A549 (cell line): ENCODE measurements at regions not wholly inside any gene's neighbourhood (a gene's known extent, or its start where the extent isn't known, plus 50 kb on each side); places are given as distances from the start of the nearest gene placed in this dataset.

ENCODE experiments used
- ATAC-seq, 2 experiments: fragments of 200-7000 bp in 1 of 2; fragments of >200 bp in 1 of 2; cut with Nextera tagmentation in 1 of 2; cut with Tn5 transposase in 1 of 2; 3 replicates each; pipeline versions ENCODE4 v1.8.0 to v1.9.1; 2018 to 2020; ENCODE audit warnings: mild to moderate bottlenecking in 1 of 2, moderate library complexity in 1 of 2
- CTCF ChIA-PET: fragments of 300-600 bp; sonication (Branson Sonifier 250); formaldehyde crosslinking; extraction: SDS; loops from one replicate; lab custom pipeline; 2021; ENCODE audit warnings: antibody characterized with exemption, inconsistent platforms; lab: Yijun Ruan, JAX
- POLR2A ChIA-PET: fragments of 350-600 bp; formaldehyde crosslinking; extraction: SDS; loops from one replicate; lab custom pipeline; 2021; ENCODE audit warnings: antibody characterized with exemption, inconsistent platforms; lab: Yijun Ruan, JAX
- DNase-seq, 2 experiments: peaks; one replicate each; pipeline versions ENCODE4 v3.0.0 to v3.0.0-alpha.2; 2011 to 2016; ENCODE audit warnings: low read depth in 1 of 2, low spot score in 1 of 2
- FAIRE-seq: peaks from 2 replicates; lab custom pipeline; 2011; peaks lifted over from hg19 to GRCh38; lab: Jason Lieb, UNC
- H3K27ac ChIP-seq, 2 experiments: fragments of >200 bp; sonication (Bioruptor Twin); formaldehyde crosslinking; 3 replicates each; pipeline ENCODE4 v1.5.1; 2016 to 2017
- H3K4me1 ChIP-seq: fragments of >200 bp; sonication (Bioruptor Twin); formaldehyde crosslinking; 3 replicates; pipeline ENCODE4 v1.6.1; 2016
- H3K4me2 ChIP-seq: fragments of >200 bp; sonication (Bioruptor Twin); formaldehyde crosslinking; 3 replicates; pipeline ENCODE4 v1.6.1; 2016
- H3K4me3 ChIP-seq: fragments of >200 bp; sonication (Bioruptor Twin); formaldehyde crosslinking; 3 replicates; pipeline ENCODE4 v1.5.1; 2016
- H3K9me3 ChIP-seq: fragments of >200 bp; sonication (Bioruptor Twin); formaldehyde crosslinking; 3 replicates; pipeline ENCODE4 v1.6.1; 2016
- BCL3 ChIP-seq: fragments of >200 bp; sonication (Bioruptor Twin); formaldehyde crosslinking; IDR thresholded peaks from 3 replicates; pipeline ENCODE4 v1.6.1; 2016
- EHF ChIP-seq: fragments of 250-450 bp; sonication (Bioruptor Pico); IDR thresholded peaks from 2 replicates; pipeline ENCODE4 v1.5.0; 2020; ENCODE audit warnings: mild to moderate bottlenecking
- ELK1 ChIP-seq: fragments of 150-350 bp; IDR thresholded peaks from 2 replicates; pipeline ENCODE4 v1.6.1; 2014; ENCODE audit warnings: low read depth, mild to moderate bottlenecking, low read length
- FOSB ChIP-seq: fragments of 250-450 bp; sonication (Bioruptor Pico); IDR thresholded peaks from 2 replicates; pipeline ENCODE4 v1.5.0; 2020; ENCODE audit warnings: mild to moderate bottlenecking, moderate library complexity
- GATA3 ChIP-seq: IDR thresholded peaks from 2 replicates; pipeline ENCODE4 v1.6.1; 2012; ENCODE audit warnings: borderline replicate concordance
- HOXA7 ChIP-seq: fragments of 250-450 bp; sonication (Bioruptor Pico); IDR thresholded peaks from 2 replicates; pipeline ENCODE4 v1.5.0; 2020; ENCODE audit warnings: mild to moderate bottlenecking, moderate library complexity
- HOXB5 ChIP-seq: fragments of 250-450 bp; sonication (Bioruptor Pico); IDR thresholded peaks from 2 replicates; pipeline ENCODE4 v1.5.0; 2020; ENCODE audit warnings: mild to moderate bottlenecking, moderate library complexity
- JUNB ChIP-seq: fragments of >200 bp; sonication (Bioruptor Twin); formaldehyde crosslinking; IDR thresholded peaks from 2 replicates; pipeline ENCODE4 v1.6.1; 2016
- MAFK ChIP-seq: fragments of 450-650 bp; IDR thresholded peaks from 2 replicates; pipeline ENCODE4 v1.6.1; 2014; ENCODE audit not compliant: partially characterized antibody
- MAX ChIP-seq: IDR thresholded peaks from 2 replicates; pipeline ENCODE4 v1.6.1; 2012
- MAZ ChIP-seq: fragments of 150-350 bp; IDR thresholded peaks from 2 replicates; pipeline ENCODE4 v1.6.1; 2014; ENCODE audit warnings: antibody characterized with exemption, low read depth, low read length, borderline replicate concordance
- ZFP36 ChIP-seq: fragments of 450-650 bp; IDR thresholded peaks from 2 replicates; pipeline ENCODE4 v1.6.1; 2014; ENCODE audit warnings: borderline replicate concordance; ENCODE audit not compliant: partially characterized antibody
- WGBS: methylation state at CpG from one replicate; pipeline ENCODE4 v1.1.6; 2017; ENCODE audit errors: missing lambda C conversion rate; 5-methylcytosine and 5-hydroxymethylcytosine counted together
- TF ChIP-seq, protein P1 (sequence below): IDR thresholded peaks from 2 replicates; pipeline ENCODE4 v1.6.1; 2012
- TF ChIP-seq, protein P2 (sequence below): fragments of >200 bp; sonication (Bioruptor Twin); formaldehyde crosslinking; IDR thresholded peaks from 2 replicates; pipeline ENCODE4 v1.6.1; 2016
- TF ChIP-seq, protein P3 (sequence below): fragments of 250-450 bp; sonication (Bioruptor Pico); IDR thresholded peaks from 2 replicates; pipeline ENCODE4 v1.5.0; 2021; ENCODE audit warnings: mild to moderate bottlenecking, moderate library complexity, borderline replicate concordance

DNA sequence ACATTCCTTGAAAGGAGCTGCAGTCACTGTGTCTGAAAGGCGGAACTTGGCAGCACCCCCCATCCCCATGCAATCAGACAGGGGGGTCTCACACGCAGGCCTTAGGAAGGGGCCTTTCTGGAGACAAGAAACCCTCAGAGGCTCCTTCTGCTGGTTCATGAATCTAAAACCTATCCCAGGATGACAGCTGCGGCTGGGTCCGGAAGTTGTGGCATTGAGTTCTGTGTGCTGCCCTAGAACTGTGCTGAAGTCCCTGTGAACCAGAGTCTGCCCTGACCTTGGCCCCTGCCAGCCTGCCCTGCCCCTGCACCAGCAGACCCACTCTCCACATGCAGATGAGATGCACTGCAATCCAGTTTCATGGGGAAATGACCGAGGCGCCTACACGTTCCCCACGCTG is 268.0 kb downstream of the CTTN start (continued):
- TF ChIP-seq, protein P1, sequence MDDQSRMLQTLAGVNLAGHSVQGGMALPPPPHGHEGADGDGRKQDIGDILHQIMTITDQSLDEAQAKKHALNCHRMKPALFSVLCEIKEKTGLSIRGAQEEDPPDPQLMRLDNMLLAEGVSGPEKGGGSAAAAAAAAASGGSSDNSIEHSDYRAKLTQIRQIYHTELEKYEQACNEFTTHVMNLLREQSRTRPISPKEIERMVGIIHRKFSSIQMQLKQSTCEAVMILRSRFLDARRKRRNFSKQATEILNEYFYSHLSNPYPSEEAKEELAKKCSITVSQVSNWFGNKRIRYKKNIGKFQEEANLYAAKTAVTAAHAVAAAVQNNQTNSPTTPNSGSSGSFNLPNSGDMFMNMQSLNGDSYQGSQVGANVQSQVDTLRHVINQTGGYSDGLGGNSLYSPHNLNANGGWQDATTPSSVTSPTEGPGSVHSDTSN: no peak

DNA sequence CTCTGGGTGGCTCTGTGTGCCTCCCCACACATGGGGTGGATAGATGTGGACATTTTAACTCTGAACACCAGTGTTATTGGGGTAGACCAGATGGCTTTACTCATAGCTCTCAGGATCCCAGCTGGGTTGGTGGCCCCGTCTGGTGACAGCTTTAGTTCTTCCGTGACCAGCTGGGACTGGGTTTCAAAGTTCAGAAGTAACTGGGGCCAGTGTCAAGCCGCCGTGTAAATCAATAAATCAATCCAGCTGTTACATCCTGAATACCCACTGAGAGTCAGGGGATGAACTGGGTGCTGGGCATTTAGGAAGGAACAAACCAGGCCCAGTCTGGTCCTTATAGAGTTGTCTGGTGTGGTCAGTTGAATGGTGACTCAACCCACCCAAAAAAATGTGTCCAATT is 269.4 kb downstream of the CTTN start:
- no peaks in the 10 kb centered on the region for H3K4me1 ChIP-seq
- no peak overlapping the region for H3K4me2 ChIP-seq
- no peak overlapping the region for H3K4me3 ChIP-seq
- FAIRE-seq (no peak), DNase-seq (no peak), ATAC-seq (no peak)
- 91% methylated on average over 4 of the region's 4 CpGs for WGBS
- H3K27ac ChIP-seq: no peak overlapping the region
- H3K9me3 ChIP-seq: no peaks in the 10 kb centered on the region
- ChIA-PET POLR2A (no interaction called here), CTCF (no interaction called here)
- TF ChIP-seq JUNB: no peak
- TF ChIP-seq MAX: no peak
- TF ChIP-seq BCL3: no peak
- TF ChIP-seq HOXA7 (CRISPR knock-in tag): no peak
- no peak for TF ChIP-seq FOSB
- no peak for TF ChIP-seq MAZ
- TF ChIP-seq, protein P2, sequence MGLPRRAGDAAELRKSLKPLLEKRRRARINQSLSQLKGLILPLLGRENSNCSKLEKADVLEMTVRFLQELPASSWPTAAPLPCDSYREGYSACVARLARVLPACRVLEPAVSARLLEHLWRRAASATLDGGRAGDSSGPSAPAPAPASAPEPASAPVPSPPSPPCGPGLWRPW: no peak

DNA sequence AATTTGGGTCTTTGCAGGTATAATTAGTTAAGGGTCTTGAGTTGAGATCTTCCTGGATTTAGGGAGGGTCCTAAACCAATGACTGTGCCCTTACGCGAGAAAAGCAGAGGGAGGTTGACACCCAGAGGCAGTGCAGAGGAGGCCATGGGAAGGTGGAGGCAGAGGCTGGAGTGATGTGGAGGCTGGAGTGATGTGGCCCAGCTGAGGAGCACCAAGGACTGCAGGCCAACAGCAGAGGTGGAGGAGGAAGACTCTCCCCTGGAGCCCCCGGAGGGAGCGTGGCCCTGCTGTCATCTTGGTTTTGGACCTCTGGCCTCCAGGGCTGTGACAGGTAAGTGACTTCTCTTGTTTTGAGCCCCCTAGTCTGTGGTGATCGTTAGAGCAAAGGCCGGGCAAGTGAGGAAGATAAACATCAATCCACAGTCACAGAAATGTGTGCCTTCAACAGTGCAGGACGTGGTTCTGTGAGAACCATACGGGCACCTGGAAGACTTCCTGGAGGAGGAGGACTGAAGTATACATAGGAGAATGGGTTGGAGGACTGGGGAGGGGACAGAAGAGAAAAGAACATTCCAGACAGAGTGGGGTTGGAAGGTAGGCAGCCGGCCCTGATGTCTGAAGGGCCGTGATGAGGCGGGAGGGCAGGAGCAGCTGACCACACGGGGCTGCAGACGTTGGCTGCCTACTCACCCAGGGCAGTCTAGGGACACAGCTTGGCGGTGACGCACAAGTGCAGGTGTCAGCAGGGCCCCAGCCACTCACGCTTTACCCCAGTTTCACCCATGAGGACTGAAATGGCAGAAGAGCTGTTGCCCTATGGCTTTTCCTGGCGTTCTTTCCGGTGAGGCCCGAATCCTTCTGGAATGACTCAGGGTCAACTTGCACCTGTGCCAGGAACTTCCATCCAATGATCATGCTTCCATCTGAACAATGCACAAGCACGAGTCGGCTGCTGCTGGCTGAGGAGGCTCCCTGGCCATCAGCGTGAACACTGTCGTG is 270.2 kb downstream of the CTTN start:
- DNase-seq: no peak
- no peaks in the 10 kb centered on the region for H3K9me3 ChIP-seq
- 88% methylated on average over 23 of the region's 23 CpGs for WGBS
- H3K4me2 ChIP-seq: no peak overlapping the region
- no peak for FAIRE-seq
- ATAC-seq: no peak
- no peak overlapping the region for H3K27ac ChIP-seq
- no peak overlapping the region for H3K4me3 ChIP-seq
- TF ChIP-seq MAFK (no peak), ZFP36 (peak; percentile 41)
- H3K4me1 ChIP-seq: no peaks in the 10 kb centered on the region
- ChIA-PET POLR2A (no interaction called here), CTCF (interaction anchor here (0.9 kb wide), 1 partner anchor 10 kb away, joined by 4 read pairs; no protein-coding TSS in a partner anchor)

- WGBS: 92% methylated on average over 13 of the region's 13 CpGs
- Histone ChIP-seq H3K4me1 (no peaks in the 10 kb centered on the region), H3K27ac (no peak overlapping the region), H3K4me2 (no peak overlapping the region), H3K4me3 (no peak overlapping the region), H3K9me3 (no peaks in the 10 kb centered on the region)
- no peak for DNase-seq
- POLR2A ChIA-PET: no interaction called here
- CTCF ChIA-PET: interaction anchor here (0.9 kb wide), 1 partner anchor 9 kb away, joined by 4 read pairs; no protein-coding TSS in a partner anchor
- no peak for TF ChIP-seq HOXB5 (CRISPR knock-in tag)
- no peak for TF ChIP-seq GATA3
- no peak for TF ChIP-seq EHF (CRISPR knock-in tag)
- TF ChIP-seq HOXA7 (CRISPR knock-in tag): no peak
- no peak for TF ChIP-seq ELK1
- TF ChIP-seq, protein P1: no peak
- no peak for TF ChIP-seq JUNB
- TF ChIP-seq, protein P3, sequence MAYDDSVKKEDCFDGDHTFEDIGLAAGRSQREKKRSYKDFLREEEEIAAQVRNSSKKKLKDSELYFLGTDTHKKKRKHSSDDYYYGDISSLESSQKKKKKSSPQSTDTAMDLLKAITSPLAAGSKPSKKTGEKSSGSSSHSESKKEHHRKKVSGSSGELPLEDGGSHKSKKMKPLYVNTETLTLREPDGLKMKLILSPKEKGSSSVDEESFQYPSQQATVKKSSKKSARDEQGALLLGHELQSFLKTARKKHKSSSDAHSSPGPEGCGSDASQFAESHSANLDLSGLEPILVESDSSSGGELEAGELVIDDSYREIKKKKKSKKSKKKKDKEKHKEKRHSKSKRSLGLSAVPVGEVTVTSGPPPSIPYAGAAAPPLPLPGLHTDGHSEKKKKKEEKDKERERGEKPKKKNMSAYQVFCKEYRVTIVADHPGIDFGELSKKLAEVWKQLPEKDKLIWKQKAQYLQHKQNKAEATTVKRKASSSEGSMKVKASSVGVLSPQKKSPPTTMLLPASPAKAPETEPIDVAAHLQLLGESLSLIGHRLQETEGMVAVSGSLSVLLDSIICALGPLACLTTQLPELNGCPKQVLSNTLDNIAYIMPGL (CRISPR knock-in tag): no peak
- no peak for FAIRE-seq
- ATAC-seq: no peak
Observed at GRCh38 chr11:70669281-70669680, 271.0 kb downstream of the CTTN start.
